HCT116 (cell line): ENCODE measurements at regions not wholly inside any gene's neighbourhood (a gene's known extent, or its start where the extent isn't known, plus 50 kb on each side); places are given as distances from the start of the nearest gene placed in this dataset.

Experiments
- CTCF ChIP-seq, 3 experiments: fragments of 200-600 bp in 1 of 3; sonication (generic) in 1 of 3; IDR thresholded peaks in 2 of 3; conservative IDR thresholded peaks in 1 of 3; 2 replicates each; pipeline ENCODE4 v1.5.1; 2012 to 2017; ENCODE audit warnings: low read depth in 2 of 3, low read length in 2 of 3, antibody characterized with exemption in 1 of 3, borderline replicate concordance in 1 of 3, control low read depth in 1 of 3, mild to moderate bottlenecking in 1 of 3, mixed read lengths in 1 of 3, mixed run types in 1 of 3, moderate library complexity in 1 of 3; ENCODE audit not compliant: insufficient read depth in 1 of 3
- ELF1 ChIP-seq: IDR thresholded peaks from 2 replicates; pipeline ENCODE4 v1.6.1; 2012; ENCODE audit warnings: low read depth, borderline replicate concordance
- EZH2phosphoT487 ChIP-seq: fragments of 200-600 bp; IDR thresholded peaks from 2 replicates; pipeline ENCODE4 v1.6.1; 2018; ENCODE audit warnings: antibody characterized with exemption, borderline replicate concordance
- POLR2AphosphoS5 ChIP-seq: IDR thresholded peaks from 2 replicates; pipeline ENCODE4 v1.6.1; 2011; ENCODE audit warnings: mild to moderate bottlenecking, low read depth, low read length, moderate library complexity
- RAD21 ChIP-seq: IDR thresholded peaks from 2 replicates; pipeline ENCODE4 v1.6.1; 2012; ENCODE audit warnings: low read depth, mild to moderate bottlenecking
- REST ChIP-seq: IDR thresholded peaks from 2 replicates; pipeline ENCODE4 v1.6.1; 2012; ENCODE audit warnings: low read depth
- SP1 ChIP-seq: IDR thresholded peaks from 2 replicates; pipeline ENCODE4 v1.6.1; 2012; ENCODE audit warnings: low read depth
- ZBTB33 ChIP-seq: IDR thresholded peaks from 2 replicates; pipeline ENCODE4 v1.6.1; 2011; ENCODE audit warnings: mild to moderate bottlenecking, low read length, moderate library complexity; ENCODE audit not compliant: insufficient replicate concordance; ENCODE audit errors: extremely low read depth

DNA sequence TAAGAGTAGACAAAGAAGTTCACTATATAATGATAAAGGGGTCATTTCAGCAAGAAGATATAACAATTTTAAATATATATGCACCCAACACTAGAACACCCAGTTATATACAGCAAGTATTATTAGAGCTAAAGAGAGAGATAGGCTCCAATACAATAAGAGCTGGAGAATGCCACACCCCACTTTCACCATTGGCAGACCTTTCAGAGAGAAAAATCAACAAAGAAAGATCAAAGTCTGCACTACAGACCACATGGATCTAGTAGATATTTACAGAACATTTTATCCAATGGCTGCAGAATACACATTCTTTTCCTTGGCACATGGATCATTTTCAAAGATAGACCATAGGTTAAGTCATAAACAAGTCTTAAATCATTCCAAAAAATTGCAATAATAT lies 479.7 kb upstream of the DIAPH2 start:
- no peak for TF ChIP-seq EZH2phosphoT487
- no peak for TF ChIP-seq SP1
- no peak for TF ChIP-seq POLR2AphosphoS5
- no peak for TF ChIP-seq ELF1
- no peak for TF ChIP-seq CTCF (IDR thresholded peaks at IDR 0.05 in 2 of 3, conservative IDR thresholded peaks at IDR 0.05 in 1 of 3; ENCODE audit: borderline replicate concordance in 1 of 3, insufficient read depth in 1 of 3, low read depth in 2 of 3, low read length in 2 of 3)
- no peak for TF ChIP-seq ZBTB33
- TF ChIP-seq RAD21 = no peak
- TF ChIP-seq REST = no peak
